ENCODE measurements at regions not wholly inside any gene's neighbourhood (a gene's known extent, or its start where the extent isn't known, plus 50 kb on each side); places are given as distances from the start of the nearest gene placed in this dataset.

DNA sequence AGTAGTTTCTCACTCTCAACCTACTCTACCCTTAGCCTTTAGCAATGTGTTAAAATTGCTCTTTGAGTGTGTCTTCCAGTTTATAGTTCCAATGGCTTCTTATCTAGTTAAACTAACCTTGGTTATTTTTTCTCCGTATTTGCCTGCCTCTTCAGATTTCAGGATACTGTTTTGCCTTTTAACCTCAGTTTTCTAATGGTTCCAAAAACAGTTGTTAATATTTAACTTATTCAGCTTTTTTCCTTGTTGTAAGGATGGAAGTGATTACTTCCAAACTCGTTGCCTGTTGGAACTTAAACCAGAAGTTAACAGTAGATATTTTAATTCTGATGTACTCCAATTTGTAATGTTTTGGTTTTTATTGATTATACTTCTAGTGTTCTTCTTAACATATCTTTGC, 1574.9 kb downstream of the HACE1 start:
- TF ChIP-seq ETV6 (CRISPR knock-in tag; IDR thresholded peaks at IDR 0.05), result no peak
- TF ChIP-seq, protein P1, sequence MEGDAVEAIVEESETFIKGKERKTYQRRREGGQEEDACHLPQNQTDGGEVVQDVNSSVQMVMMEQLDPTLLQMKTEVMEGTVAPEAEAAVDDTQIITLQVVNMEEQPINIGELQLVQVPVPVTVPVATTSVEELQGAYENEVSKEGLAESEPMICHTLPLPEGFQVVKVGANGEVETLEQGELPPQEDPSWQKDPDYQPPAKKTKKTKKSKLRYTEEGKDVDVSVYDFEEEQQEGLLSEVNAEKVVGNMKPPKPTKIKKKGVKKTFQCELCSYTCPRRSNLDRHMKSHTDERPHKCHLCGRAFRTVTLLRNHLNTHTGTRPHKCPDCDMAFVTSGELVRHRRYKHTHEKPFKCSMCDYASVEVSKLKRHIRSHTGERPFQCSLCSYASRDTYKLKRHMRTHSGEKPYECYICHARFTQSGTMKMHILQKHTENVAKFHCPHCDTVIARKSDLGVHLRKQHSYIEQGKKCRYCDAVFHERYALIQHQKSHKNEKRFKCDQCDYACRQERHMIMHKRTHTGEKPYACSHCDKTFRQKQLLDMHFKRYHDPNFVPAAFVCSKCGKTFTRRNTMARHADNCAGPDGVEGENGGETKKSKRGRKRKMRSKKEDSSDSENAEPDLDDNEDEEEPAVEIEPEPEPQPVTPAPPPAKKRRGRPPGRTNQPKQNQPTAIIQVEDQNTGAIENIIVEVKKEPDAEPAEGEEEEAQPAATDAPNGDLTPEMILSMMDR (IDR thresholded peaks at IDR 0.05), result no peak
- TF ChIP-seq CREB1 (CRISPR knock-in tag; IDR thresholded peaks at IDR 0.05), result no peak
- TF ChIP-seq FOXK1 (CRISPR knock-in tag; IDR thresholded peaks at IDR 0.05), result no peak
- TF ChIP-seq NFYB (CRISPR knock-in tag; conservative IDR thresholded peaks at IDR 0.05; ENCODE audit: low read depth), result no peak
- TF ChIP-seq, protein P2, sequence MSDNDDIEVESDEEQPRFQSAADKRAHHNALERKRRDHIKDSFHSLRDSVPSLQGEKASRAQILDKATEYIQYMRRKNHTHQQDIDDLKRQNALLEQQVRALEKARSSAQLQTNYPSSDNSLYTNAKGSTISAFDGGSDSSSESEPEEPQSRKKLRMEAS (CRISPR knock-in tag; IDR thresholded peaks at IDR 0.05), result no peak
- no peak for TF ChIP-seq TEAD4 (CRISPR knock-in tag; IDR thresholded peaks at IDR 0.05)

All from WTC11 (cell line).